GM23248 (cell line): ENCODE measurements at regions not wholly inside any gene's neighbourhood (a gene's known extent, or its start where the extent isn't known, plus 50 kb on each side); places are given as distances from the start of the nearest gene placed in this dataset.

Source experiments
- DNase-seq: peaks from one replicate; pipeline ENCODE4 v3.0.0-alpha.2; 2015
- H2AFZ ChIP-seq: fragments of 200-600 bp; sonication (generic); 2 replicates; pipeline ENCODE4 v1.6.1; 2016; ENCODE audit warnings: antibody characterized with exemption
- H3F3A ChIP-seq: fragments of 200-600 bp; sonication (generic); 2 replicates; pipeline ENCODE4 v1.6.1; 2016; ENCODE audit warnings: mild to moderate bottlenecking, antibody characterized with exemption, mixed run types; ENCODE audit not compliant: insufficient read depth
- H3K27ac ChIP-seq: fragments of 200-600 bp; sonication (generic); 2 replicates; pipeline ENCODE4 v1.5.1; 2016; ENCODE audit warnings: mild to moderate bottlenecking
- H3K27me3 ChIP-seq: fragments of 200-600 bp; sonication (generic); replicated peaks from 2 replicates; pipeline ENCODE4 v1.6.1; 2016; ENCODE audit warnings: mild to moderate bottlenecking; ENCODE audit not compliant: insufficient read depth
- H3K36me3 ChIP-seq: fragments of 200-600 bp; sonication (generic); 2 replicates; pipeline ENCODE4 v1.6.1; 2016; ENCODE audit warnings: low read depth, mild to moderate bottlenecking
- H3K4me1 ChIP-seq: fragments of 200-600 bp; sonication (generic); 2 replicates; pipeline ENCODE4 v1.6.1; 2016; ENCODE audit warnings: mild to moderate bottlenecking; ENCODE audit not compliant: insufficient read depth
- H3K4me2 ChIP-seq: fragments of 200-600 bp; sonication (generic); one replicate; pipeline ENCODE4 v1.6.1; 2016; ENCODE audit warnings: mild to moderate bottlenecking; ENCODE audit not compliant: unreplicated experiment
- H3K4me3 ChIP-seq: fragments of 200-600 bp; sonication (generic); 2 replicates; pipeline ENCODE4 v1.5.1; 2016; ENCODE audit warnings: mild to moderate bottlenecking
- H3K79me2 ChIP-seq: fragments of 200-600 bp; sonication (generic); 2 replicates; pipeline ENCODE4 v1.6.1; 2016; ENCODE audit warnings: mild to moderate bottlenecking; ENCODE audit not compliant: insufficient read depth
- H3K9ac ChIP-seq: fragments of 200-600 bp; sonication (generic); 2 replicates; pipeline ENCODE4 v1.6.1; 2016; ENCODE audit warnings: mild to moderate bottlenecking
- H3K9me2 ChIP-seq: fragments of 200-600 bp; sonication (generic); 2 replicates; pipeline ENCODE4 v1.6.1; 2016; ENCODE audit warnings: mixed run types, mild to moderate bottlenecking, moderate library complexity; ENCODE audit not compliant: insufficient read depth
- H3K9me3 ChIP-seq: fragments of 200-600 bp; sonication (generic); one replicate; pipeline ENCODE4 v1.6.1; 2017; ENCODE audit warnings: low read depth
- H4K20me1 ChIP-seq: fragments of 200-600 bp; sonication (generic); 2 replicates; pipeline ENCODE4 v1.6.0; 2016; ENCODE audit not compliant: insufficient read depth
- EZH2 ChIP-seq: fragments of 200-600 bp; sonication (generic); IDR thresholded peaks from 2 replicates; pipeline ENCODE4 v1.6.1; 2018; ENCODE audit warnings: antibody characterized with exemption, mild to moderate bottlenecking; ENCODE audit not compliant: insufficient read depth, poor library complexity, severe bottlenecking
- EZH2phosphoT487 ChIP-seq: fragments of 200-600 bp; sonication (generic); IDR thresholded peaks from 2 replicates; pipeline ENCODE4 v1.6.1; 2018; ENCODE audit warnings: antibody characterized with exemption, moderate library complexity, mild to moderate bottlenecking, low read depth; ENCODE audit not compliant: insufficient read depth
- WGBS, 2 experiments: methylation state at CpG; one replicate each; pipeline ENCODE4 v1.1.6; 2015 to 2017; ENCODE audit warnings: low lambda C conversion rate in 2 of 2, low coverage in 1 of 2; ENCODE audit errors: missing lambda C conversion rate in 2 of 2; 5-methylcytosine and 5-hydroxymethylcytosine counted together
- in situ Hi-C: fragments of 300-500 bp; cut with MboI; formaldehyde crosslinking; loops from 2 replicates; pipeline ENCODE4 v1.15.0; 2020

- 2 to 4% methylated on average over 3 of the region's 3 CpGs for WGBS, 2 experiments
- H2AFZ ChIP-seq = peak overlapping the region; percentile 27; the same call in 1 of the 2 replicates
- H3K9ac ChIP-seq = peak overlapping the region; percentile 54
- no peaks in the 10 kb centered on the region for H3K27me3 ChIP-seq
- no peaks in the 10 kb centered on the region for H3K9me3 ChIP-seq
- no peak for TF ChIP-seq EZH2phosphoT487
- TF ChIP-seq EZH2 = no peak
- H3K9me2 ChIP-seq = no peaks in the 10 kb centered on the region; the same call in 1 of the 2 replicates
- peaks cover 16% of the 10 kb centered on the region for H3F3A ChIP-seq
- H4K20me1 ChIP-seq = no peaks in the 10 kb centered on the region
- in situ Hi-C loops = no loop called here
- H3K4me2 ChIP-seq = peak overlapping the region; percentile 12
- no peaks in the 10 kb centered on the region for H3K36me3 ChIP-seq
- H3K27ac ChIP-seq = peak overlapping the region; percentile 79
- peak; percentile 92 for DNase-seq
- no peak overlapping the region for H3K4me3 ChIP-seq
- no peaks in the 10 kb centered on the region for H3K79me2 ChIP-seq
- H3K4me1 ChIP-seq = peaks cover 20% of the 10 kb centered on the region
Measured at GRCh38 chr3:106635271-106635670, 742.0 kb upstream of the CCDC54 start.

DNA sequence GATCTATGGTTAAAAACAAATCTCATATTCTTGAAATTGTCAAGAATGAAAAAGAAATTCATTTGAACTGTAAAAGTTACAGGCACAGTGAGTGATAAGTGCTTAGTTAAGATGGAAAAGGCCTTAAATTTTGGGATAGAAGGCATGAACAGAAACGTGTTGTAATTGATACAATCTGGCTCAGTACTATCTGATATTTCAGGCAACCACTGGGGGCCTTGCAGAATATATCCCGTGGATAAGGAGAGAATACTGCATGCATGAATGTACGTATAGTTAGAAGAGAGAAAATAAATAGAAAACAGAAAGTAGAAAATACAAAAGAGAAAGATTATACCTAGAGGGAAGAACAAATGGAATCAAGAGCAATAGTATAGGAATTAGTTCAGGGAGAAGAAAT lies 741.4 kb upstream of the CCDC54 start:
- H2AFZ ChIP-seq = 0 out of 2 replicates have a peak overlapping the region, but pooled peaks have one; percentile 7
- H3K9me3 ChIP-seq = no peaks in the 10 kb centered on the region
- in situ Hi-C loops = no loop called here
- TF ChIP-seq EZH2phosphoT487 = no peak
- no peak for TF ChIP-seq EZH2
- H3K4me2 ChIP-seq = peak overlapping the region; percentile 12
- no peaks in the 10 kb centered on the region for H4K20me1 ChIP-seq
- H3K4me3 ChIP-seq = no peak overlapping the region
- no peaks in the 10 kb centered on the region for H3K36me3 ChIP-seq
- DNase-seq = no peak
- 64 to 65% methylated on average over 3 of the region's 3 CpGs for WGBS, 2 experiments
- H3K9me2 ChIP-seq = no peaks in the 10 kb centered on the region; the same call in 1 of the 2 replicates
- peaks cover 20% of the 10 kb centered on the region for H3K4me1 ChIP-seq
- H3K27me3 ChIP-seq = no peaks in the 10 kb centered on the region
- peak overlapping the region; percentile 54 for H3K9ac ChIP-seq
- peaks cover 16% of the 10 kb centered on the region for H3F3A ChIP-seq
- peak overlapping the region; percentile 79 for H3K27ac ChIP-seq
- no peaks in the 10 kb centered on the region for H3K79me2 ChIP-seq

DNA sequence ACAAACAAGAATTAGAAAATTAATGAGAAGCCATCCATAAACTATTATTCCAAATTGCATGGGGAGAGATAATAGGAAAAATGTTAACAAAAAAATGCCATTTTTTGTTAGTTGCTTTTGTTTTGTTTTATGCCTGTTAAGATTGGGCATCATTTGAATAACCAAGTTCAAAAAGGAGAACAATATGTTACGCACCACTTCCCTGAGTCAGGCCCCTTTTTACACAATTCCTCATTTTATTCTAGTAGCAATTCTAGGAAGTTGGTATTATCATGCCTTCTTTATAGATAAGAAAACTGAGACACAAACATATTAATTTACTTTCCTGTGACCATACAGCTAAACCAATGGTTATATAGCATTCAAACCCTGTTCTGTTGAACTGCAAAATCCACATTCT lies 736.9 kb upstream of the CCDC54 start:
- Histone ChIP-seq H3K4me3 (no peak overlapping the region), H3F3A (peaks cover 6% of the 10 kb centered on the region), H2AFZ (no peak overlapping the region), H4K20me1 (no peaks in the 10 kb centered on the region), H3K4me2 (no peak overlapping the region), H3K27me3 (no peaks in the 10 kb centered on the region), H3K9ac (no peak overlapping the region), H3K79me2 (no peaks in the 10 kb centered on the region), H3K36me3 (no peaks in the 10 kb centered on the region), H3K27ac (no peak overlapping the region), H3K9me2 (no peaks in the 10 kb centered on the region; the same call in 1 of the 2 replicates), H3K4me1 (peaks cover 9% of the 10 kb centered on the region), H3K9me3 (no peaks in the 10 kb centered on the region)
- DNase-seq = no peak
- in situ Hi-C loops = no loop called here
- 100% methylated on average over 1 of the region's 1 CpG for WGBS, 2 experiments
- no peak for TF ChIP-seq EZH2phosphoT487
- no peak for TF ChIP-seq EZH2

- DNase-seq = no peak
- H3K36me3 ChIP-seq = no peaks in the 10 kb centered on the region
- no peak overlapping the region for H3K9ac ChIP-seq
- no peaks in the 10 kb centered on the region for H4K20me1 ChIP-seq
- H3K27me3 ChIP-seq = no peaks in the 10 kb centered on the region
- no peak for TF ChIP-seq EZH2phosphoT487
- TF ChIP-seq EZH2 = no peak
- H2AFZ ChIP-seq = no peak overlapping the region
- H3K4me1 ChIP-seq = no peaks in the 10 kb centered on the region
- H3K9me3 ChIP-seq = no peaks in the 10 kb centered on the region
- in situ Hi-C loops = no loop called here
- no peaks in the 10 kb centered on the region for H3F3A ChIP-seq
- H3K9me2 ChIP-seq = no peaks in the 10 kb centered on the region
- H3K4me2 ChIP-seq = no peak overlapping the region
- H3K79me2 ChIP-seq = no peaks in the 10 kb centered on the region
- no peak overlapping the region for H3K27ac ChIP-seq
- no peak overlapping the region for H3K4me3 ChIP-seq
Measured at GRCh38 chr3:106642161-106642560, 735.1 kb upstream of the CCDC54 start.

DNA sequence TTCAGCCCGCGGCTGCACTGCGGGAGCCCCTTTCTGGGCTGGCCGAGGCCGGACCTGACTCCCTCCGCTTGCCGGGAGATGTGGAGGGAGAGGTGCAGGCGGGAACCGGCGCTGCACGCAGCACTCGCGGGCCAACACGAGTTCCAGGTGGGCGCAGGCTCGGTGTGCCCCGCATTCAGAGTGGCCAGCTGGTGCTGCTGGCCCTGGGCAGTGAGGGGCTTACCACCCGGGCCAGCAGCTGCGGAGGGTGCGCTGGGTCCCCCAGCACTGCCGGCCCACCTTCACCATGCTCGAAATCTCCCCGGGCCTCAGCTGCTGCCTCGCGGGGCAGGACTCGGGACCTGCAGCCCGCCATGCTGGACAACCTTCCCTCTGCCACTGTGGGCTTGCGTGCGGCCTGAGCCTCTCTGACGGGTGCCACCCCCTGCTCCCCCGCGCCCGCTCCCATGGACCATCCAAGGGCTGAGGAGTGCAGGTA lies 733.5 kb upstream of the CCDC54 start:
- WGBS, 2 experiments = 93 to 94% methylated on average over 17 to 33 of the region's 33 CpGs
- Histone ChIP-seq H3K9ac (no peak overlapping the region), H3K4me2 (no peak overlapping the region), H3K4me3 (no peak overlapping the region), H3F3A (no peaks in the 10 kb centered on the region), H3K36me3 (no peaks in the 10 kb centered on the region), H2AFZ (no peak overlapping the region), H3K9me2 (0 out of 2 replicates have a peak, but pooled peaks cover 6% of the 10 kb centered on the region), H3K27me3 (no peaks in the 10 kb centered on the region), H3K79me2 (no peaks in the 10 kb centered on the region), H3K9me3 (no peaks in the 10 kb centered on the region), H4K20me1 (no peaks in the 10 kb centered on the region), H3K4me1 (no peaks in the 10 kb centered on the region), H3K27ac (no peak overlapping the region)
- in situ Hi-C loops = no loop called here
- no peak for DNase-seq
- TF ChIP-seq EZH2phosphoT487 (no peak), EZH2 (no peak)
